SK-N-SH (cell line): ENCODE measurements at regions not wholly inside any gene's neighbourhood (a gene's known extent, or its start where the extent isn't known, plus 50 kb on each side); places are given as distances from the start of the nearest gene placed in this dataset.

Experiments used
- CTCF ChIA-PET: fragments of 300-600, 350-600 bp; formaldehyde crosslinking; extraction: SDS; loops from one replicate; lab custom pipeline; 2021; lab: Yijun Ruan, JAX
- POLR2A ChIA-PET: fragments of 350-600 bp; sonication (Branson Sonifier 250); formaldehyde crosslinking; extraction: SDS; loops from one replicate; lab custom pipeline; 2020; ENCODE audit warnings: antibody characterized with exemption, inconsistent platforms; lab: Yijun Ruan, JAX
- DNase-seq: peaks from one replicate; pipeline ENCODE4 v3.0.0; 2012
- H2AFZ ChIP-seq: fragments of 200-600 bp; sonication (generic); 2 replicates; pipeline ENCODE4 v1.8.1; 2016; ENCODE audit warnings: antibody characterized with exemption, mild to moderate bottlenecking, low read depth
- H3F3A ChIP-seq: fragments of 200-600 bp; sonication (generic); replicated peaks from 2 replicates; pipeline ENCODE3; 2016; ENCODE audit warnings: antibody characterized with exemption, mild to moderate bottlenecking; ENCODE audit not compliant: insufficient read depth
- H3K27ac ChIP-seq, 2 experiments: fragments of 200-500 bp in 1 of 2; fragments of 200-600 bp in 1 of 2; sonication (Bioruptor generic) in 1 of 2; sonication (generic), shearing (Covaris generic) in 1 of 2; 2 replicates each; pipeline versions ENCODE4 v1.5.1 to v1.6.1; 2014 to 2016; ENCODE audit warnings: low read depth in 2 of 2, inconsistent platforms in 1 of 2, low read length in 1 of 2, mild to moderate bottlenecking in 1 of 2, mixed read lengths in 1 of 2
- H3K27me3 ChIP-seq: fragments of 200-600 bp; sonication (generic), shearing (Covaris generic); 2 replicates; pipeline ENCODE4 v1.6.1; 2016; ENCODE audit warnings: mixed run types; ENCODE audit not compliant: insufficient read depth
- H3K36me3 ChIP-seq, 2 experiments: fragments of 200-500 bp in 1 of 2; fragments of 200-600 bp in 1 of 2; sonication (Bioruptor generic) in 1 of 2; sonication (generic) in 1 of 2; replicated peaks in 1 of 2; 2 replicates each; pipeline versions ENCODE3 to v1.5.1; 2014 to 2016; ENCODE audit warnings: low read length in 1 of 2, mild to moderate bottlenecking in 1 of 2; ENCODE audit not compliant: insufficient read depth in 2 of 2, control insufficient read depth in 1 of 2
- H3K4me1 ChIP-seq, 2 experiments: fragments of 200-500 bp in 1 of 2; fragments of 200-600 bp in 1 of 2; sonication (Bioruptor generic) in 1 of 2; sonication (generic), shearing (Covaris generic) in 1 of 2; 2 replicates each; pipeline versions ENCODE4 v1.5.1 to v1.6.1; 2014 to 2016; ENCODE audit warnings: low read depth in 1 of 2, low read length in 1 of 2, mixed run types in 1 of 2; ENCODE audit not compliant: insufficient read depth in 2 of 2, control insufficient read depth in 1 of 2
- H3K4me2 ChIP-seq: fragments of 200-600 bp; sonication (generic), shearing (Covaris generic); 2 replicates; pipeline ENCODE4 v1.6.1; 2017; ENCODE audit warnings: mixed run types
- H3K4me3 ChIP-seq, 2 experiments: fragments of 200-500 bp in 1 of 2; fragments of 200-600 bp in 1 of 2; sonication (Bioruptor generic) in 1 of 2; sonication (generic), shearing (Covaris generic) in 1 of 2; 2 replicates each; pipeline versions ENCODE4 v1.5.1 to v1.8.1; 2014 to 2016; ENCODE audit warnings: low read depth in 2 of 2, inconsistent platforms in 1 of 2, low read length in 1 of 2, mild to moderate bottlenecking in 1 of 2, mixed read lengths in 1 of 2, moderate library complexity in 1 of 2
- H3K79me2 ChIP-seq: fragments of 200-600 bp; sonication (generic); 2 replicates; pipeline ENCODE4 v1.8.1; 2017; ENCODE audit warnings: mild to moderate bottlenecking; ENCODE audit not compliant: insufficient read depth
- H3K9ac ChIP-seq: fragments of 200-600 bp; sonication (generic); 2 replicates; pipeline ENCODE4 v1.6.1; 2017; ENCODE audit warnings: mixed run types
- H3K9me2 ChIP-seq: fragments of 200-600 bp; sonication (generic); 2 replicates; pipeline ENCODE4 v1.6.1; 2017; ENCODE audit warnings: mixed run types
- H3K9me3 ChIP-seq: fragments of 200-600 bp; sonication (generic); 2 replicates; pipeline ENCODE4 v1.6.1; 2017; ENCODE audit warnings: mixed run types, mild to moderate bottlenecking, moderate library complexity
- H4K20me1 ChIP-seq: fragments of 200-600 bp; sonication (generic); 2 replicates; pipeline ENCODE4 v1.6.1; 2017; ENCODE audit warnings: mild to moderate bottlenecking, mixed run types; ENCODE audit not compliant: insufficient read depth
- ELF1 ChIP-seq: IDR thresholded peaks from 2 replicates; pipeline ENCODE4 v1.4.0; 2012
- EZH2phosphoT487 ChIP-seq: fragments of 200-600 bp; sonication (generic); IDR thresholded peaks from 2 replicates; pipeline ENCODE4 v1.6.1; 2017; ENCODE audit warnings: low read depth, mixed run types, mild to moderate bottlenecking, antibody characterized with exemption, moderate library complexity, borderline replicate concordance
- FOXM1 ChIP-seq: IDR thresholded peaks from 2 replicates; pipeline ENCODE4 v1.4.0; 2012; ENCODE audit warnings: low read depth, mild to moderate bottlenecking
- GATA2 ChIP-seq: sonication (generic); formaldehyde crosslinking; IDR thresholded peaks from 2 replicates; pipeline ENCODE4 v1.5.0; 2020; ENCODE audit warnings: mild to moderate bottlenecking, missing genetic modification reagents
- JUND ChIP-seq: IDR thresholded peaks from 2 replicates; pipeline ENCODE4 v1.4.0; 2012
- NFIC ChIP-seq: IDR thresholded peaks from 2 replicates; pipeline ENCODE4 v1.4.0; 2012; ENCODE audit warnings: borderline replicate concordance
- NRF1 ChIP-seq: IDR thresholded peaks from 2 replicates; pipeline ENCODE4 v1.6.1; 2012; ENCODE audit warnings: low read depth, mild to moderate bottlenecking, low read length
- RAD21 ChIP-seq: IDR thresholded peaks from 2 replicates; pipeline ENCODE4 v1.6.1; 2012; ENCODE audit warnings: mild to moderate bottlenecking, low read length
- RFX5 ChIP-seq: IDR thresholded peaks from 2 replicates; pipeline ENCODE4 v1.6.1; 2012; ENCODE audit warnings: mild to moderate bottlenecking, improper control_type of control experiment, low read length
- RXRA ChIP-seq: IDR thresholded peaks from 2 replicates; pipeline ENCODE4 v1.4.0; 2012; ENCODE audit warnings: low read depth, mild to moderate bottlenecking, borderline replicate concordance
- SIN3A ChIP-seq: IDR thresholded peaks from 2 replicates; pipeline ENCODE4 v1.6.1; 2012; ENCODE audit warnings: low read depth, mild to moderate bottlenecking, low read length, moderate library complexity, borderline replicate concordance
- TCF12 ChIP-seq: IDR thresholded peaks from 2 replicates; pipeline ENCODE4 v1.4.0; 2012
- TEAD4 ChIP-seq: IDR thresholded peaks from 2 replicates; pipeline ENCODE4 v1.4.0; 2012; ENCODE audit warnings: mild to moderate bottlenecking, borderline replicate concordance; ENCODE audit not compliant: insufficient read depth
- YY1 ChIP-seq: IDR thresholded peaks from 2 replicates; pipeline ENCODE4 v1.4.0; 2012; ENCODE audit warnings: low read depth, mild to moderate bottlenecking
- WGBS: methylation state at CpG from one replicate; pipeline ENCODE4 v1.1.6; 2017; ENCODE audit warnings: low lambda C conversion rate; 5-methylcytosine and 5-hydroxymethylcytosine counted together
- TF ChIP-seq, protein P1 (sequence below): fragments of 200-600 bp; sonication (generic); IDR thresholded peaks from 2 replicates; pipeline ENCODE4 v1.6.1; 2017; ENCODE audit warnings: antibody characterized with exemption, mild to moderate bottlenecking, moderate library complexity
- TF ChIP-seq, protein P2 (sequence below): IDR thresholded peaks from 2 replicates; pipeline ENCODE4; 2012
- TF ChIP-seq, protein P3 (sequence below): fragments of 150-350 bp; IDR thresholded peaks from 2 replicates; pipeline ENCODE4 v1.6.1; 2017; ENCODE audit warnings: antibody characterized with exemption, low read length, low read depth, borderline replicate concordance
- TF ChIP-seq, protein P4 (sequence below): IDR thresholded peaks from 2 replicates; pipeline ENCODE4 v1.4.0; 2012; ENCODE audit warnings: low read depth
- TF ChIP-seq, protein P5 (sequence below): IDR thresholded peaks from 2 replicates; pipeline ENCODE4 v1.4.0; 2012; ENCODE audit warnings: low read depth, borderline replicate concordance
- TF ChIP-seq, protein P6 (sequence below): IDR thresholded peaks from 2 replicates; pipeline ENCODE4 v1.4.0; 2012; ENCODE audit warnings: low read depth, borderline replicate concordance

DNA sequence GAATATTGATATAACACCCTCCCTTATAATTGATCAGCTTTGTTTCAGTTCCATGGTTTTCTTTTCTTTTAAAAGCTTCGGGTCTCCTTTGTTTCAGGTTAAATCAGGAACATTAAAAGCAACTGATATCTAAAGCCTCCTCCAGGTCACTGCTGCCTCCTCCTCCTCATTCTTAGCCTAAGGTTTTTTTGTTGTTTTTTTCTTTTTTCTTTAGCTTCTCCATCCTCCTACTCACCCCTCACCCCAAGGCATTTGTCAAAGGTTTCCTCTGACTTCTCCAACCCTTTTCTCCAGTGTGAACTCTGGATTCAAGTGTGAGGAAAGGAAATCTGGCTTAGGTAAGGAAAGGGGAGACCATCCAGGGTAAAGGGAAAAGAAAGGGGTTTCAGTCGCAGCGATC, 420.2 kb upstream of the NFE2L3 start:
- CTCF ChIA-PET, result interaction anchor here (0.6 to 1.4 kb wide), 7 partner anchors 8 to 69 kb away, joined by 3 to 4 read pairs (median 3); no protein-coding TSS in a partner anchor
- 48% methylated on average over 3 of the region's 3 CpGs for WGBS
- Histone ChIP-seq H3K4me2 (no peak overlapping the region), H3K27ac (no peak overlapping the region), H3K9ac (no peak overlapping the region)
- TF ChIP-seq, protein P1, sequence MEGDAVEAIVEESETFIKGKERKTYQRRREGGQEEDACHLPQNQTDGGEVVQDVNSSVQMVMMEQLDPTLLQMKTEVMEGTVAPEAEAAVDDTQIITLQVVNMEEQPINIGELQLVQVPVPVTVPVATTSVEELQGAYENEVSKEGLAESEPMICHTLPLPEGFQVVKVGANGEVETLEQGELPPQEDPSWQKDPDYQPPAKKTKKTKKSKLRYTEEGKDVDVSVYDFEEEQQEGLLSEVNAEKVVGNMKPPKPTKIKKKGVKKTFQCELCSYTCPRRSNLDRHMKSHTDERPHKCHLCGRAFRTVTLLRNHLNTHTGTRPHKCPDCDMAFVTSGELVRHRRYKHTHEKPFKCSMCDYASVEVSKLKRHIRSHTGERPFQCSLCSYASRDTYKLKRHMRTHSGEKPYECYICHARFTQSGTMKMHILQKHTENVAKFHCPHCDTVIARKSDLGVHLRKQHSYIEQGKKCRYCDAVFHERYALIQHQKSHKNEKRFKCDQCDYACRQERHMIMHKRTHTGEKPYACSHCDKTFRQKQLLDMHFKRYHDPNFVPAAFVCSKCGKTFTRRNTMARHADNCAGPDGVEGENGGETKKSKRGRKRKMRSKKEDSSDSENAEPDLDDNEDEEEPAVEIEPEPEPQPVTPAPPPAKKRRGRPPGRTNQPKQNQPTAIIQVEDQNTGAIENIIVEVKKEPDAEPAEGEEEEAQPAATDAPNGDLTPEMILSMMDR, result no peak
- TF ChIP-seq, protein P2, sequence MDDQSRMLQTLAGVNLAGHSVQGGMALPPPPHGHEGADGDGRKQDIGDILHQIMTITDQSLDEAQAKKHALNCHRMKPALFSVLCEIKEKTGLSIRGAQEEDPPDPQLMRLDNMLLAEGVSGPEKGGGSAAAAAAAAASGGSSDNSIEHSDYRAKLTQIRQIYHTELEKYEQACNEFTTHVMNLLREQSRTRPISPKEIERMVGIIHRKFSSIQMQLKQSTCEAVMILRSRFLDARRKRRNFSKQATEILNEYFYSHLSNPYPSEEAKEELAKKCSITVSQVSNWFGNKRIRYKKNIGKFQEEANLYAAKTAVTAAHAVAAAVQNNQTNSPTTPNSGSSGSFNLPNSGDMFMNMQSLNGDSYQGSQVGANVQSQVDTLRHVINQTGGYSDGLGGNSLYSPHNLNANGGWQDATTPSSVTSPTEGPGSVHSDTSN, result no peak
- TF ChIP-seq NRF1 (no peak), JUND (no peak), RXRA (no peak)
- TF ChIP-seq, all 33 proteins: peak for 0
- Histone ChIP-seq H2AFZ (no peak overlapping the region), H3K27me3 (no peaks in the 10 kb centered on the region), H3F3A (no peaks in the 10 kb centered on the region), H3K79me2 (no peaks in the 10 kb centered on the region), H4K20me1 (no peaks in the 10 kb centered on the region), H3K36me3 (no peaks in the 10 kb centered on the region), H3K9me3 (no peaks in the 10 kb centered on the region), H3K4me3 (no peak overlapping the region), H3K9me2 (no peaks in the 10 kb centered on the region), H3K4me1 (no peaks in the 10 kb centered on the region)
- DNase-seq, result no peak
- POLR2A ChIA-PET, result no interaction called here

DNA sequence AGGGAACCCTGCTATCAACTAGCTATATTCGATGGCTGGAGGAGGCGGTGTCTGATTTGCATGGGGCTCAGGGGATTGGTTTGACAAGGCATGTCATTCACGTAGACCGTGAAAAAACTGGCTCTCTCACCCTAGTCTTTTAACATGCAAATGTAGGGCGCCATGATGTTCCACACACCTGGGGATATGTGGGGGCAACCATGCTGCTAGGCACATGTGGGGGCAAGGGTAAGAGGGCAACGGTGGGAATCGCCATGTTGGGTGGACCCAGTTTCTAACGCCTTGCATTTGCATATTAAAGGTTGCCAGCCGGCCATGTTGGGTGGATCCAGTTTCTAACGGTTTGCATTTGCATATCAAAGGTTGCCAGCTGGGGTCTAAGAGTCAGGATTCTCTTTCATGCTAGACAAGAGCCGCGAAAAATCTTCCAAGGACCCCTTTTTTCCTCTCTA, 419.2 kb upstream of the NFE2L3 start:
- H3F3A ChIP-seq, result no peaks in the 10 kb centered on the region
- no peaks in the 10 kb centered on the region for H3K9me3 ChIP-seq
- H3K36me3 ChIP-seq, result no peaks in the 10 kb centered on the region
- no peaks in the 10 kb centered on the region for H3K79me2 ChIP-seq
- H4K20me1 ChIP-seq, result no peaks in the 10 kb centered on the region
- H3K9ac ChIP-seq, result no peak overlapping the region
- TF ChIP-seq, protein P3, sequence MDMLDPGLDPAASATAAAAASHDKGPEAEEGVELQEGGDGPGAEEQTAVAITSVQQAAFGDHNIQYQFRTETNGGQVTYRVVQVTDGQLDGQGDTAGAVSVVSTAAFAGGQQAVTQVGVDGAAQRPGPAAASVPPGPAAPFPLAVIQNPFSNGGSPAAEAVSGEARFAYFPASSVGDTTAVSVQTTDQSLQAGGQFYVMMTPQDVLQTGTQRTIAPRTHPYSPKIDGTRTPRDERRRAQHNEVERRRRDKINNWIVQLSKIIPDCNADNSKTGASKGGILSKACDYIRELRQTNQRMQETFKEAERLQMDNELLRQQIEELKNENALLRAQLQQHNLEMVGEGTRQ, result no peak
- no peak for TF ChIP-seq RAD21
- TF ChIP-seq, protein P4, sequence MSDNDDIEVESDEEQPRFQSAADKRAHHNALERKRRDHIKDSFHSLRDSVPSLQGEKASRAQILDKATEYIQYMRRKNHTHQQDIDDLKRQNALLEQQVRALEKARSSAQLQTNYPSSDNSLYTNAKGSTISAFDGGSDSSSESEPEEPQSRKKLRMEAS, result no peak
- no peak for TF ChIP-seq NRF1
- TF ChIP-seq GATA2 (CRISPR knock-in tag), result no peak
- no peak for TF ChIP-seq EZH2phosphoT487
- no peak for TF ChIP-seq NFIC
- TF ChIP-seq YY1, result no peak
- no peak for TF ChIP-seq ELF1
- no peak for TF ChIP-seq TEAD4
- TF ChIP-seq, protein P5, sequence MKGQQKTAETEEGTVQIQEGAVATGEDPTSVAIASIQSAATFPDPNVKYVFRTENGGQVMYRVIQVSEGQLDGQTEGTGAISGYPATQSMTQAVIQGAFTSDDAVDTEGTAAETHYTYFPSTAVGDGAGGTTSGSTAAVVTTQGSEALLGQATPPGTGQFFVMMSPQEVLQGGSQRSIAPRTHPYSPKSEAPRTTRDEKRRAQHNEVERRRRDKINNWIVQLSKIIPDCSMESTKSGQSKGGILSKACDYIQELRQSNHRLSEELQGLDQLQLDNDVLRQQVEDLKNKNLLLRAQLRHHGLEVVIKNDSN, result no peak
- no peak for TF ChIP-seq TCF12
- TF ChIP-seq FOXM1, result no peak
- TF ChIP-seq SIN3A, result no peak
- TF ChIP-seq, protein P6, sequence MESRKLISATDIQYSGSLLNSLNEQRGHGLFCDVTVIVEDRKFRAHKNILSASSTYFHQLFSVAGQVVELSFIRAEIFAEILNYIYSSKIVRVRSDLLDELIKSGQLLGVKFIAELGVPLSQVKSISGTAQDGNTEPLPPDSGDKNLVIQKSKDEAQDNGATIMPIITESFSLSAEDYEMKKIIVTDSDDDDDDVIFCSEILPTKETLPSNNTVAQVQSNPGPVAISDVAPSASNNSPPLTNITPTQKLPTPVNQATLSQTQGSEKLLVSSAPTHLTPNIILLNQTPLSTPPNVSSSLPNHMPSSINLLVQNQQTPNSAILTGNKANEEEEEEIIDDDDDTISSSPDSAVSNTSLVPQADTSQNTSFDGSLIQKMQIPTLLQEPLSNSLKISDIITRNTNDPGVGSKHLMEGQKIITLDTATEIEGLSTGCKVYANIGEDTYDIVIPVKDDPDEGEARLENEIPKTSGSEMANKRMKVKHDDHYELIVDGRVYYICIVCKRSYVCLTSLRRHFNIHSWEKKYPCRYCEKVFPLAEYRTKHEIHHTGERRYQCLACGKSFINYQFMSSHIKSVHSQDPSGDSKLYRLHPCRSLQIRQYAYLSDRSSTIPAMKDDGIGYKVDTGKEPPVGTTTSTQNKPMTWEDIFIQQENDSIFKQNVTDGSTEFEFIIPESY, result no peak
- TF ChIP-seq JUND, result no peak
- TF ChIP-seq RFX5, result no peak
- H2AFZ ChIP-seq, result no peak overlapping the region
- ChIA-PET CTCF (interaction anchor here (0.6 to 2.1 kb wide), 8 partner anchors 9 to 473 kb away, joined by 3 to 9 read pairs (median 3); no protein-coding TSS in a partner anchor), POLR2A (no interaction called here)
- H3K27me3 ChIP-seq, result no peaks in the 10 kb centered on the region
- H3K27ac ChIP-seq, result no peak overlapping the region
- H3K4me3 ChIP-seq, result no peak overlapping the region
- WGBS, result 32% methylated on average over 12 of the region's 12 CpGs
- no peaks in the 10 kb centered on the region for H3K9me2 ChIP-seq
- no peak overlapping the region for H3K4me2 ChIP-seq
- no peak for DNase-seq
- no peaks in the 10 kb centered on the region for H3K4me1 ChIP-seq
